EL (cell line): ENCODE measurements at regions not wholly inside any gene's neighbourhood (a gene's known extent, or its start where the extent isn't known, plus 50 kb on each side); places are given as distances from the start of the nearest gene placed in this dataset.
"Not testable (repeated sequence)": the region's sequence is repeated elsewhere in the genome, so short reads cannot be mapped to it uniquely, and the experiment has no call there.

Experiments
- DNase-seq: peaks from one replicate; pipeline ENCODE4 v3.0.0-alpha.2; 2016

DNA sequence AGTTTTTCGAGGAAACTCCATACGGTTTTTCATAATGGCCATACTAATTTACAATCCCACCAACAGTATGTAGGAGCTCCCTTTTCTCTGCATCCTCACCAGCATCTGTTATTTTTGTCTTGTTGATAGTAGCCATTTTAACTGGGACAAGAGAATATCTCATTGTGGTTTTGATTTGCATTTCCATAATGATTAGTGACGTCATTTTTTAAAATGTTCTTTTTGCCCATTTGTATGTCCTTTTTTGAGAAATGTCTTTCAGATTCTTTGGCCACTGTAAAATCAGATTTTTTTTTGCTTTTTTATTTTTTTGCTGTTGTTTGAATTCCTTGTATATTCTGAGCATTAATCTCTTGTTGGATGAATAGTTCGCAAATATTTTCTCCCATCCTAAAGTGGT is 243.9 kb downstream of the TRIML1 start:
- DNase-seq: no peak

DNA sequence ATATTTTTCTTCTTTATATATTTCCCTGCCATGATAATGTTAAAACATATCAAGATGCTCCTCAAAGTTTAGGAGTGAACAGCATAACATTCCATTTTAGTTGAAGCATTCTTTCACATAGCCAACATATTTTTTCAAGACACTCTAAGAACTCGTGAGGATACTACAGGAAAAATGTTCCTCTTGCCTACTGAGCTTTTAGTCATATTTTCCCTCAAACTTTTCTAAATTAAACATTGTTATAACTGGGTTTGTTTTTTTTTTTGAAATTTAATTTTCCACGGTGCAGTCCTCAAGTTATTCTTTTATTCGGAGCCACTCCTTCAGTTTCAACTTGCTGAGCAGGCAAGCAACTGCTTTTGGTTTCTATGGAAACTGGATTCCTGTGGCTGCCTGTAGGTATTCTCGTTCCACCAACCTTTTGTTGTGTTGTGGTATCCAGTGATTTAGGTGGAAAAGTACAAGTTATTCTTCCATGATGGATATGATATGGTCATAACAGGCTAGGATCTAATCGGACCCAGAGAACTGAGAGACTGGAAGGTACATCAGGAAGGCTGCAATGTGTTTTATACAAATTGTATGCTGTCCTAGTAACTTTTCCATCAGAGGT is 248.0 kb downstream of the TRIML1 start:
- DNase-seq: no peak

DNA sequence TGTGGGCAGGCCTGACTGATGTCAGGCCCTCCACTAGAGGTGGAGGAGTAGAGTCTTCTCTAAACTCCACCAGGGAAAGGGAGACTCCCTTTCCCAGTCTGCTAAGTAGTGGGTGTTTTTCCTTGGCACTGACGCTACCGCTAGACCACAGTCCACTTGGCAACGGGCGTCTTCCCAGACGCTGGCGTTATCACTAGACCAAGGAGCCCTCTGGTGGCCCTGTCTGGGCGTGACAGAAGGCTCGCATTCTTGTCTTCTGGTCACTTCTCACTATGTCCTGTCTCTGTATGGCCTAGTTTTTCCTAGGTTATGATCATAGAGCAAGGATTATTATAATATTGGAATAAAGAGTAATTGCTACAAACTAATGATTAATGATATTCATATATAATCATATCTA is 252.1 kb downstream of the TRIML1 start:
- not testable (repeated sequence) for DNase-seq

DNA sequence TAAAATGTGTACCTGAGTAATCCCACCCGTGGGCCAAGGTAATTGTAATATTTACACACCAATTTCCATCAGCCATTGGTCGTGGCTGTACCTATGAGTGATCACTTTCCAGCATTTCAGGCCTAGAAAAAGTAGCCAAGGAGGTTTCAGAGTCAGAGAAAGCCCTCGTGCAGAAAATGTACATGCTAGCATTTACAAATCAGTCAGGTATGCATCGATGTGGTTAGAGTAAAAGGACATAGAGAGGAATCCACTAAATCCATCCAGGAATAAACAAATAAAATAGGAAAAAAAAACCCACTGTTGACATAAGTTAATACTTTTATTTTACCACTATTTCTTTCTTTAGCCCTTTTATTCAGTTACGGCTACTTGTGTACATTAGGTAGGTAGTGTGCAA is 256.8 kb downstream of the TRIML1 start:
- DNase-seq: no peak

- no peak for DNase-seq
These were observed 260.6 kb downstream of the TRIML1 start for GRCh38 chr4:188399834-188400233.

DNA sequence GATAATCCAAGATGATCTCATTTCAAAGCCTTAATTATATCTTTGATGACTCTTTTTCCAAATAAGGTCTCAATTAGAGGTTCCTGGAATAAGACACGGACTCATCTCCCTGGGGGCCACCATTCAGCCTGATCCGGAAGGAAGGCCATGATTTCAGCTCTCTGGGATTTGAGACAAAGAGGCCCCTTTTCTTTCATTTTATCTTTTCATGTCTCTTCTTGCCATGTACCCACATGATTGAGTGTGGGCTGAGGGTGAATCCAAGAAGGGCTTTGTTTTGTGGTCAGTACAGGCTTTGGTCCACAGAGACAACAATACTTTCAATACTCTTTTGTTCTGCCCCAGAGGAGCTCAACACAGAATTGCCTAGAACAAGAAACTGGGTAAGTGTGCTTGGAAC is 261.2 kb downstream of the TRIML1 start:
- no peak for DNase-seq

DNA sequence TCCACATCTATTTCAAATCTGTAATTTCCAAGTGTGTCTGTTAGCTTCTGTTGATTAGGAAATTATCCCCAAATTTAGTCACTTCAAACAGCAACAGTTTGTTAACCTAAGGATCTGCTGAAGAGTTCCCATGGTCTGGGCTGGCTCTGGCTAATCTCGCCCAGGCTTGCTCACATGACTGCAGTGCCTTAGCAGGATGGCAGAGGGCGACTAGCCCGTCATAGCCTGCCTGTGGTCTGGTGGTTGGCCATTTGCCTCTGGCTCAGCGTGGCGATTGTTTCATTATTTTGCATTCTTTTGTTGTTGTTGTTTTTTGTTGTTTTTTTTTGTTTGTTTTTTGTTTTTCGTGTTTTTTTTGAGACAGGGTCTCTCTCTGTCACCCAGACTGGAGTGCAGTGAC is 264.0 kb downstream of the TRIML1 start:
- no peak for DNase-seq

- DNase-seq: not testable (repeated sequence)
These were observed 266.0 kb downstream of the TRIML1 start for GRCh38 chr4:188405071-188405835.

DNA sequence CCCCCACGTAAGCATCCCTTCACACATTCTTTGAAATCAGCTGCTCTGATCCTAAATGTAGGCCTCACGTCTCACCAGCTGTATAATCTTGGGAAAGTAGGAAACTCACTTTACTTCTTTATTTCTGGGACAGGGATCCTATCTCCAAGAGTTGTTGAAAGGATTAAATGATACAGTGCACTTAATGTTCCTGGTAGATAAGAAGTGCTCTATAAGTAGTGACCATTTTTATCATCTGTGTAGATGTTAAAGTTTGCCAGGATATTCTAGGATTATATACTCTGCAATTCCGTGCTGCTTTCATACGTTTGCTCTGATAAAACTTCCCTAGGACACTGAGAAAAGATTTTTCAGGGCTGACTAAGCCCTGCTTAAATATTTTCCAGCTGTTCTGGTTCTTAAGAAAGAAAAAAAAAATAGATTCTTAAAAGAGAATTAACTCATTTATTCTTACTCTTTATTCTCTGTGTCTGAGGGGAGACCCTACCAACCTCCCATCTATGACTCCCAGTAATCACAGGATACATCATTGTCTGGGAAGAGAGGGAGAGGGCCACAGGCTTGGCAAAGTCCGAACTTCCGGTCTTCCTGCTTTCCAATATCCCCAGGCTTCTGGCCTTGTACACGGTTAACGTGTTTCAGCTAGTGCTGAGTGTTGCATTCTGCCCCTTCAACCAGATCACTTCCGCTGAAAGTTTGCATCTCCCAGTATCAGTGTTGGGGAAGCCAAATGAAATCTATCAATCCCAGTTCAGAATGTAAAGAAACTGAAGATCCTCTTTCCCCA is 269.2 kb downstream of the TRIML1 start:
- DNase-seq: peak; percentile 6

DNA sequence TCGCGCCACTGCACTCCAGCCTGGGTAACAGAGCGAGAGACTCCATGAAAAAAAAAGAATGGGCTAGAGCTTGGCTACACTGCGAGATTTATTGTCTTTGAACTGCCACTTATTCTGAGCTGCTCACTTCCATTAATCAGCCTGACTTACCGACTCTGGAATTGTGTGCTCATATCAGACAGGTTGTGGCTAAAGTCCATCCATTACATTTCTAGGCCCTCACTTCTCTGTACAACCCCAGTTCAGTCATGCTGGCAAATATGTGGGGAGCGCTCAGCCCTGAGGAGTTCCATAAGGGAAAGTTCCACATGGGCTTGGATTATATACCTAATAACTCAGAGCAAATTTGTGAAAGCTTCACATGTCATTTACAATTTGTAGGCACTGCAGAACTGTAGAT is 270.6 kb downstream of the TRIML1 start:
- no peak for DNase-seq

DNA sequence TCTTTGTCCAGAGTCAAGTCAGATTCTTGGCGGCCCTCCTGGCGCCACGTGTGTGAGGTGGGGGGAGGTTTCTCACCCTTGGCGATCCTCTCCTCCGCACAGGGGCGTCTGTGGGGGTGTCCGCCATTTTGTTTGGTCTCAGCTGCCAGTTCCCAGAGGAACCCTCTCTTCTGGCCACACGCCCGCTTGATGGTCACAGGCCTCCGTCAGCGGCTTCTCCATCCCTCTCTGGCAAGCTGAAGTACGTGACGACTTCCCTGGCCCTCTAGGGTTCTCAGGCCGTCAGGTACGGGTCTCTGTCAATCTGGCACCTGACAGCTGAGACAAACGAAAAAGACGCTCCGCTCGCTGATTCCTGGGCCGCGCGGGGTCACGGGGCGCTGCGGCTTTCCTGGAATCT is 272.6 kb downstream of the TRIML1 start:
- DNase-seq: no peak

DNA sequence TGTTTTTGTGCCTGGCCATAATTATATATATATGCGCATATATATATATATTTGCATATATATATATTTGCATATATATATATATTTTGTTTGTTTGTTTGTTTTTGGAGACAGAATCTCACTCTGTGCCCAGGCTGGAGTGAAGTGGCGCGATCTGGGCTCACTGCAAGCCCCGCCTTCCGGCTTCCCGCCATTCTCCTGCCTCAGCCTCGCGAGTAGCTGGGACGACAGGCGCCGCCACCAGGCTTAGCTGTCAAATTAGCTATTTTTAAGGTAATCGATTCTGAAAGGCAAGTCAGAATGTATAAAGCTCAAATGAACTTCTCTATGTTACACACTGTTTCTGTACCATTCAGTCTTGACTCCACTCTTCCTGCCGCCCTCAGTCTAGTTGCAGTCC is 273.3 kb downstream of the TRIML1 start:
- no peak for DNase-seq

DNA sequence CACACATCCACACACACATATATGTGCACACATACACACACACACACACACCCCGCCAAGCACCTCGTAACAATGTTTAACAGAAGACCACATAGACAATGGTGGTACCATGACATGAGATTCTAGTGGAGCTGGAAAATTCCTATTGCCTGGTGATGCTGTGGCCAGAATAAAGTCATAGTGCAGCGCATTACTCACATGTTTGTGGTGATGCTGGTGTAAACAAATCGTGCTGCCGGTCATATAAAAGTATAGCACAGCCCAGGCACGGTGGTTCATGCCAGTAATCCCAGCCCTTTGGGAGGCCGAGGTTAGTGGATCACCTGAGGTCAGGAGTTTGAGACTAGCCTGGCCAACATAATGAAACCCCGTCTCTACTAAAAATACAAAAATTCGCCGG is 275.2 kb downstream of the TRIML1 start:
- no peak for DNase-seq

DNA sequence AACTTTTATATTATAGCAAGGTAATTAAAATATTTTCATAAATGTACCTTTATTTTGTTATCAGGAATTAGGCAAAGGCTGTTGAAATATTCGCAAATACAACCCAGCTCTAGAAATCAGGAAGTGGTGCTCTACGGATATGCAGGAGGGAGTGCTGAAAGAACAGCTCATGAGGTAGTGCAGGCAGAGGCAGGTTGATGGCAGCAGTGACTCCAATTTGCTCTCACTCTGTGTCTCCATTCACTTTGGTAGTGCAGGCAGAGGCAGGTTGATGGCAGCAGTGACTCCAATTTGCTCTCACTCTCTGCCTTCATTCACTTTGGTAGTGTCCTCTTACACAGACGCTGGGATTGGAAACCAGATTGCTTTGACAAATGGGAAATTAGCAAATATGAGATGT is 277.9 kb downstream of the TRIML1 start:
- DNase-seq: no peak

DNA sequence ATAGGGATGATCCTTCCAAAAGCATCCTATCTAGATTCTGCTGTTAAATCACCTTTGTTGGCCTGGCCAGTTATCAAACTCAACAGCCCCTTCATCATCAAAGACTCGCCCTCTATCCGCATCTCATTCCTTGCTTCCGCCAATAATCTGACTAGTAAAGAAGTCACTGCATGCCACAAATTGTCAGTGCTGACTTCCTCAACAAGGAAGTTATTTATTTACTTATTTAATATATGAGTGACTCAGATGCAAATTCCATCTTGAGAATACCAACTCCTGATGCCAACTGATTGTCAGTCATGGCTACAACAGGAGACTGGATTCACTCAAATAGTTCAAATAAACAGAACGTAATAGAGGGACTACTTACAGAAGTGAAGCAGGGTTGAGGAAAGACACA is 283.8 kb downstream of the TRIML1 start:
- DNase-seq: no peak

DNA sequence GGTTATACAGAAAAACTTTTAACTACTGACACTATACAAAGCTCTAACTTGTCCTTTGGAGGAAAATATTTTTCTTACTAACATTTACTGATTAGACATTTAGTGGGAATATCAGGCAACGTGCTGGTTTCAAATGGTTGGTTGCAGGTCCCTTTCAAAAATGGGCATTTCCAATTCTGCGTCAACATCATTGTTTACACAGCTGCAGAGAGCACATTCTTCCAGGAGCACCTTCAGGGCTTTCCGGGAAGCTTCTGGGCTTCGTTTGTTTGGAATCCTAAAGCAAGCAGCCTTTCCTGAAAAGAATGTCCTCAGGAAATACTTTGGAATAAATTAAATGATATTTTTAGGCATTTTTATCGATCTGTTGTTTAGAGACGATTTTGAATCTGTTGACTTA is 289.7 kb downstream of the TRIML1 start:
- peak; percentile 2 for DNase-seq

DNA sequence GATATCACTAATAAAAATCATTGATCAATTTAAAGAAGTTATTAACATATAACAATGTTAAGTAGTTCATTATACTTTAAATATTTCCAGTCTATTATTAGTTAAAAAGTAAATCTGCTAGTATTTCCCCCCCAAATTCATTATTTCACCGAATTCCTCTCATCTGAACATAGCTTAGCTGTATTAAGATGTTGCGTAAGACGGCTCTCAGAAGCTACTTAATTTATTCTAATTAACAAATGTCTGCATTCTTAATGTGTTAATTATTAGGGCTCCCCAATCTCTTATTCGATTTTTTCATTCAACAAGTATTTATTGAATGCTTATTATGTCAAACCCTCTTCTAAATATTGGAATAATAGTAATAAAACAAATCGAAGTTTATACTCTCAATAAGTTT is 290.7 kb downstream of the TRIML1 start:
- no peak for DNase-seq

DNA sequence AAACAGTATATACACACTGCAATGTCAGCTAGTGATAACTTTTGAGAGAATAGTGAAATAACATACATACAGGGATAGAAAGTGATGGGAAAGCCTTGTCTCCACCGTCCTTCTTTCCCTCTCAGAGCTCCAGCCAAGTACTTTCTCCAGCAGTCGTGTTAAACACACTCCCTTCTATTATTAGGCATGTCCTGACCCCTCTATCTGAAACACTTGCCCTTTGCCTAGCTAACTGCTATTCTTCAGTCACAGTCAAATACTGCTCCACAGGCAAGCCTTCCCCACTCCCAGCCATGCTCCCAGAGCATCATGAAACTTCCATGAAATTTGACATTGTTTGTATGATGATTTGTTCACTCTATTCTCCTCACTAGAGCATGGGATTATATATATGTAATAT is 291.1 kb downstream of the TRIML1 start:
- no peak for DNase-seq

DNA sequence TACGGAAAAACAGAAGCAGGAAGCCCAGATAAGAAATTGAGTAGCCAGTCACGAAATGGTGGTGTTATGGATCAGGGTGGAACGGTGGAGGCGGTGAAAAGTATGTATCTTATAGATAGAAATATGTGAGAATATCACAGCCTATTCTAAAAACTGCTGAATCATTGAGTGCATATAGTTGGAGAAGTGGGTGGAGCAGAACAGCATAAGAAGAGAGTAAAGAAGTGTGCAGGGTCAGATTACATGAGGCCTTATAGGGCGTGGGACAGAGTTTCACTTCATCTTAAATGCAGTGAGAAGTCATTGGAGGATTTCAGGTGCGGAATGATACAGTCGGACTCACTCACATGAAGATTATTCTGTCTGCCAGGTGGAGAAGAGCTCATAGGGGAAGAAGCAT is 293.1 kb downstream of the TRIML1 start:
- no peak for DNase-seq

GRCh38 chr4:188433741-188434315 is 294.6 kb downstream of the TRIML1 start:
- no peak for DNase-seq

- no peak for DNase-seq
These were observed 295.4 kb downstream of the TRIML1 start for GRCh38 chr4:188434643-188435042.

- no peak for DNase-seq
These were observed 296.1 kb downstream of the TRIML1 start for GRCh38 chr4:188435381-188435780.

DNA sequence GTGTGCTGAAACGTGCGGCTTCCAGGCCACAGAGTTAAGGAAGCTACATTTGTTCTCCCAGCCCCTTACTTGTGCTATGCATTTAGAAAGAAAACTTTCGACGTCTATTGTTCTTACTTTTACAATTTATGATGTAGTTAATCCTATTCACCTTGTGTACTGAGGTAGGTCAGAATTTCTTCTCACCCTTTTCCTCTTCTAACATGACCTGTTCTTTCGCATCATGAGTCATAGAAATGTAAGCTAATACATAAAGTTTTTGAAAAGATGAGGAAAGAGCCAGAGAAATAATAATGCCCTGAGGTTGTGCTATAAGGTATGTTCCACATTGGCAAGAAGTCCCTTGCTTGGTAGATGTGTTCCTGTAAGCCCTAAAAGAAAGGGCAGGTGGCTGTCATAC is 298.3 kb downstream of the TRIML1 start:
- no peak for DNase-seq

- DNase-seq: not testable (repeated sequence)
These were observed 299.2 kb downstream of the TRIML1 start for GRCh38 chr4:188438391-188438824.
